Kidney (tissue), 13 donors: ENCODE measurements at regions not wholly inside any gene's neighbourhood (a gene's known extent, or its start where the extent isn't known, plus 50 kb on each side); places are given as distances from the start of the nearest gene placed in this dataset.

ENCODE experiments used
- DNase-seq, 5 donors: peaks; one replicate each; pipeline ENCODE4 v3.0.0-alpha.2; 2013 to 2020
- FAIRE-seq: peaks from 2 replicates; lab custom pipeline; 2012; peaks lifted over from hg19 to GRCh38; lab: Jason Lieb, UNC
- H3K27ac ChIP-seq, 2 donors: one replicate each; pipeline ENCODE4 v1.7.0; 2013; ENCODE audit warnings: low read depth in 2 of 2, low read length in 2 of 2, inconsistent platforms in 1 of 2
- H3K27me3 ChIP-seq: one replicate; pipeline ENCODE4 v1.7.1; 2013; ENCODE audit warnings: low read length, inconsistent platforms; ENCODE audit not compliant: control insufficient read depth, insufficient read depth
- H3K36me3 ChIP-seq, 3 donors: one replicate each; pipeline versions ENCODE4 v1.7.0 to v1.7.1; 2013; ENCODE audit warnings: low read length in 3 of 3, control low read depth in 1 of 3, inconsistent platforms in 1 of 3; ENCODE audit not compliant: insufficient read depth in 3 of 3, control insufficient read depth in 2 of 3
- H3K4me1 ChIP-seq, 3 donors: one replicate each; pipeline versions ENCODE4 v1.7.0 to v1.7.1; 2013; ENCODE audit warnings: low read length in 3 of 3, inconsistent platforms in 1 of 3, low read depth in 1 of 3; ENCODE audit not compliant: control insufficient read depth in 2 of 3, insufficient read depth in 2 of 3
- H3K4me3 ChIP-seq, 3 donors: one replicate each; pipeline versions ENCODE4 v1.7.0 to v1.8.1; 2013; ENCODE audit warnings: low read length in 3 of 3, control low read depth in 1 of 3, inconsistent platforms in 1 of 3
- H3K9ac ChIP-seq, 3 donors: one replicate each; pipeline versions ENCODE4 v1.7.0 to v1.7.1; 2013; ENCODE audit warnings: low read length in 3 of 3, control low read depth in 1 of 3, inconsistent platforms in 1 of 3
- H3K9me3 ChIP-seq, 3 donors: one replicate each; pipeline versions ENCODE4 v1.7.0 to v1.7.1; 2013; ENCODE audit warnings: low read length in 3 of 3, control low read depth in 1 of 3, inconsistent platforms in 1 of 3; ENCODE audit not compliant: control insufficient read depth in 2 of 3, insufficient read depth in 1 of 3
- CTCF ChIP-seq: IDR thresholded peaks from 3 replicates; pipeline ENCODE4 v1.5.1; 2012; ENCODE audit warnings: mild to moderate bottlenecking, moderate library complexity, borderline replicate concordance; ENCODE audit not compliant: insufficient read depth; ENCODE audit errors: extremely low read depth
- intact Hi-C: fragments of 100-400 bp; cut with DNase I; formaldehyde crosslinking; loops from one replicate; pipeline ENCODE4 v1.11.1; 2022
- donor health status: control.
- donor health status: control.
- donor health status: control.
- donor health status: control.
- donor health status: control.
- donor health status: DM: yes; HTN: yes; CAD: no.
- donor health status: Normal renal cell carcinoma (clear cell type).

- FAIRE-seq (no peak), DNase-seq (peak in 2 of 5 donors; percentile 40 to 53)
- H3K4me3 ChIP-seq, result no peak overlapping the region
- no peaks in the 10 kb centered on the region for H3K27me3 ChIP-seq
- H3K36me3 ChIP-seq, result no peaks in the 10 kb centered on the region
- H3K4me1 ChIP-seq, result no peaks in the 10 kb centered on the region
- intact Hi-C loops, result no loop called here
- no peak overlapping the region for H3K27ac ChIP-seq
- H3K9me3 ChIP-seq, result no peaks in the 10 kb centered on the region
- H3K9ac ChIP-seq, result no peak overlapping the region
- TF ChIP-seq CTCF, result no peak
Observed at GRCh38 chr3:72458375-72458774, 389.9 kb downstream of the SHQ1 start.

- no peak for TF ChIP-seq CTCF
- H3K9me3 ChIP-seq, result no peaks in the 10 kb centered on the region
- H3K27me3 ChIP-seq, result no peaks in the 10 kb centered on the region
- no peak overlapping the region for H3K27ac ChIP-seq
- DNase-seq (no peak), FAIRE-seq (no peak)
- no peaks in the 10 kb centered on the region for H3K4me1 ChIP-seq
- no peak overlapping the region for H3K9ac ChIP-seq
- H3K4me3 ChIP-seq, result no peak overlapping the region
- no peaks in the 10 kb centered on the region for H3K36me3 ChIP-seq
- intact Hi-C loops, result no loop called here
Observed at GRCh38 chr3:72454441-72454840, 393.8 kb downstream of the SHQ1 start.

- no peaks in the 10 kb centered on the region for H3K27me3 ChIP-seq
- H3K36me3 ChIP-seq, result no peaks in the 10 kb centered on the region
- H3K27ac ChIP-seq, result no peak overlapping the region
- no peak overlapping the region for H3K9ac ChIP-seq
- intact Hi-C loops, result no loop called here
- no peaks in the 10 kb centered on the region for H3K4me1 ChIP-seq
- H3K4me3 ChIP-seq, result no peak overlapping the region
- H3K9me3 ChIP-seq, result no peaks in the 10 kb centered on the region
- FAIRE-seq (no peak), DNase-seq (no peak)
- no peak for TF ChIP-seq CTCF
Observed at GRCh38 chr3:72453706-72454105, 394.5 kb downstream of the SHQ1 start.

GRCh38 chr3:72452745-72453144, 395.5 kb downstream of the SHQ1 start:
- H3K9me3 ChIP-seq, result no peaks in the 10 kb centered on the region
- H3K27ac ChIP-seq, result no peak overlapping the region
- no peak for DNase-seq
- H3K4me3 ChIP-seq, result no peak overlapping the region
- H3K36me3 ChIP-seq, result no peaks in the 10 kb centered on the region
- H3K4me1 ChIP-seq, result no peaks in the 10 kb centered on the region
- no peak overlapping the region for H3K9ac ChIP-seq
- H3K27me3 ChIP-seq, result no peaks in the 10 kb centered on the region
- intact Hi-C loops, result no loop called here
- no peak for TF ChIP-seq CTCF
- no peak for FAIRE-seq
